AG10803 (cell line): ENCODE measurements at regions not wholly inside any gene's neighbourhood (a gene's known extent, or its start where the extent isn't known, plus 50 kb on each side); places are given as distances from the start of the nearest gene placed in this dataset.

ENCODE experiments used
- DNase-seq: peaks from one replicate; pipeline ENCODE4 v3.0.0; 2010; ENCODE audit warnings: low read depth
- H3K4me3 ChIP-seq: 2 replicates; pipeline ENCODE4 v1.5.1; 2011; ENCODE audit warnings: mild to moderate bottlenecking, low read length, control low read depth
- CTCF ChIP-seq: conservative IDR thresholded peaks from 2 replicates; pipeline ENCODE4 v1.5.1; 2011; ENCODE audit warnings: mild to moderate bottlenecking, low read length, control low read depth, inconsistent platforms

DNA sequence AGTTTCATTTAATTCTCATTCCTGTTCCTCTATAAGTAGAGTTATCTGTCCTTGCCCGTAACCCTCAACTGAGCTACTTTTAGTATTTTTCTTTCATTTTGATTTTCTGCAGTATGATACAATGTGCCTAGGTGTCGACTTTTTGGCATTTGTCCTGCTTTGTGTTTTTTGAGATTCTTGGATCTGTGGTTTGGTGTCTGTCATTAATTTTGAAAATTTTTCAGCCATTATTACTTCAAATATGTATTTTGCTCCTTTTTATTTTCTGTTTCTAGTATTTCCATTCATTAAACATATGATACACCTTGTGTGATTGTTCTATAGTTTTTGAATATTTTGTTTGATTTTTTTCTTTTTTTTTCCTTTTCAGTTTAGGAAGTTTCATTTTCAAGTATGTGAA, 598.9 kb downstream of the SPOCK3 start:
- DNase-seq, result no peak
- TF ChIP-seq CTCF, result no peak
- H3K4me3 ChIP-seq, result no peak overlapping the region

- no peak overlapping the region for H3K4me3 ChIP-seq
- no peak for TF ChIP-seq CTCF
- DNase-seq, result no peak
Measured at GRCh38 chr4:166637816-166638215, 596.5 kb downstream of the SPOCK3 start.

- no peak for DNase-seq
- no peak overlapping the region for H3K4me3 ChIP-seq
- no peak for TF ChIP-seq CTCF
Measured at GRCh38 chr4:166655231-166655630, 579.1 kb downstream of the SPOCK3 start.

GRCh38 chr4:166655705-166656104, 578.6 kb downstream of the SPOCK3 start:
- no peak for DNase-seq
- TF ChIP-seq CTCF, result no peak
- no peak overlapping the region for H3K4me3 ChIP-seq

DNA sequence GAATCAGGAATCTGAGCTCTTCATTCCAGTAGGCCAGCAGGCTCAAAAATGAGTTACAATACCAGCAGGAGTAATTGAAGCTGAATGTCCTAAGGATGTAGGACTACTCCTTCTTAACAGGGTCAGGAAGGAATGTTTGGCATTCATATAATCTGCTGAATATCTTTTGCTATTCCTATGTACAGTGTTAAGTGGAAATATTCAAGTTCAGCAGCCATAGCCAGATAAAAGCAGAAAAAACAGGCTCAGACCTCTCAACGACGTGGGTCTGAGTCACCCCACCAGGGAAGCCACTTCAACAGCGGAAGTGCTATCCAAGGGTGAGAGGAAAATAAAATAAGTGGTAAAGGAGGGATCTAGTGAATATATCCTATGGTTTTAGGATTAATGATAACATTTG, 577.0 kb downstream of the SPOCK3 start:
- DNase-seq, result no peak
- no peak overlapping the region for H3K4me3 ChIP-seq
- TF ChIP-seq CTCF, result no peak

DNA sequence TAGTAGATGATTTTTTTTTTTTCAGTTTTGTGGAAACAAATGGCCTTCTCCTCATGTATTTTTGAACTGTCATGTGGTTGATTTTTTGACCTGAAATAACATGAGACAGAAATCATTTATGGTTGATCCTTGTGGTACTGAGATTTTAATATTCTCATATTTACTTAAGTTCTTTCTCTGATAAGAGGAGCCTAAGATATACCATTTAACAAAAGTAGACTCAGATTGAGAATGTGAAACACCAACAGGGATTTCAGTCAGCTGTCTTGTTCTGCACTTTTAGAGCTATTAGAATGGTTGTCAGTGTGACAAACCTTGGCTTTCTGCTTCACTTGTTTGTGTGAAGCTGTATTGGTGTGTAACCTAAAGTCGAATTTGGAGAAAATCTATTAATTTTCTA, 575.7 kb downstream of the SPOCK3 start:
- TF ChIP-seq CTCF, result no peak
- H3K4me3 ChIP-seq, result no peak overlapping the region
- no peak for DNase-seq

DNA sequence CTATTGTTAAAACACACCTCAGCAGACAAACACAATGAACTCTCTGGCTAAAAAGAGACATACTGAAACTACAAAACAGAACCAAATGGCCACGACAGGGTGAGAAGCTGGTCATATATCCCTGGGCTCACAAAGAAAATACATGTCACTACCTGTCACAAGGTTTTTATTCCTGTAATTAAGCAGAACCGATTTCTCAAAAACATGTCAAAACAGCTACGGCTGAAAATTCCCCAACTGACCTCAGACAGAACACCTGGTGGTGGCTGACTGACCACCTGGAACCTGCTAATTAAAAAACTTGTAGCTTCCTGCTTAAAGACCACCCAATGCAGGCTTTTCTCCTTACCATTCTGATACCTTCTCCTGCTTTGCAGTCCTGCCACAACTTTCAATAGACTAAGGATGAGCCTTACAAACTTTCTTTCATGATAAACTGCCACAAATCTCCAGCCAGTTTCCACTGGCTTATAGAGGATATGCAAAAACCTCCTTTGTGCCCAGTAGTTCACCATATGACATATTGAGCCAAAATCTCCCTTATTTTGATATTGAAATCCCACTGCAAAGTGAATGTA, 571.9 kb downstream of the SPOCK3 start:
- TF ChIP-seq CTCF, result no peak
- DNase-seq, result no peak

More for the DNA sequence above, 571.9 kb downstream of the SPOCK3 start:
- no peak overlapping the region for H3K4me3 ChIP-seq
